Heart right ventricle (tissue), 16 donors: ENCODE measurements at regions not wholly inside any gene's neighbourhood (a gene's known extent, or its start where the extent isn't known, plus 50 kb on each side); places are given as distances from the start of the nearest gene placed in this dataset.
A peak's percentile ranks its signal among the peaks of the same experiment; 100 is the strongest.

Experiments used
- ATAC-seq, 8 donors: fragments of 200-7000 bp; cut with Tn5 transposase; one replicate each; pipeline ENCODE4 v1.9.1; 2020; ENCODE audit warnings: mild to moderate bottlenecking in 8 of 8, moderate library complexity in 8 of 8, moderate number of reproducible peaks in 1 of 8
- DNase-seq, 2 donors: peaks; one replicate each; pipeline ENCODE4 v3.0.0-alpha.2; 2020
- H3K27ac ChIP-seq, 10 donors: fragments of 200-600 bp; sonication (generic) in 2 of 10; one replicate each; pipeline versions ENCODE4 v1.5.0 to v1.8.0; 2020 to 2022; ENCODE audit warnings: mild to moderate bottlenecking in 3 of 10
- H3K27me3 ChIP-seq, 7 donors: fragments of 200-600 bp; one replicate each; pipeline ENCODE4 v1.8.0; 2021 to 2022; ENCODE audit warnings: mild to moderate bottlenecking in 2 of 7
- H3K36me3 ChIP-seq, 9 donors: fragments of 200-600 bp; sonication (generic) in 1 of 9; one replicate each; pipeline versions ENCODE4 v1.5.0 to v1.8.0; 2020 to 2022; ENCODE audit warnings: mild to moderate bottlenecking in 2 of 9
- H3K4me1 ChIP-seq, 9 donors: fragments of 200-600 bp; sonication (generic) in 1 of 9; one replicate each; pipeline versions ENCODE4 v1.5.0 to v1.8.0; 2020 to 2022; ENCODE audit warnings: mild to moderate bottlenecking in 4 of 9
- H3K4me3 ChIP-seq, 10 donors: fragments of 200-600 bp; sonication (generic) in 2 of 10; one replicate each; pipeline versions ENCODE4 v1.5.0 to v1.8.0; 2020 to 2022; ENCODE audit warnings: mild to moderate bottlenecking in 7 of 10, moderate library complexity in 2 of 10
- H3K9me3 ChIP-seq, 11 donors: fragments of 200-600 bp in 10 of 11; sonication (generic) in 2 of 11; one replicate each; pipeline versions ENCODE4 v1.5.0 to v1.8.0; 2013 to 2022; ENCODE audit warnings: mild to moderate bottlenecking in 2 of 11, control low read depth in 1 of 11, moderate library complexity in 1 of 11
- CTCF ChIP-seq, 9 donors: fragments of 200-600 bp; sonication (generic) in 2 of 9; IDR thresholded peaks; one replicate each; pipeline versions ENCODE4 v1.5.0 to v1.8.0; 2021 to 2022; ENCODE audit warnings: antibody characterized with exemption in 9 of 9, mild to moderate bottlenecking in 5 of 9, moderate library complexity in 1 of 9
- WGBS, 2 donors: extraction: QIAGEN DNeasy Blood & Tissue Kit; methylation state at CpG; one replicate each; pipeline ENCODE4 v1.1.7; 2013; ENCODE audit warnings: inconsistent platforms in 1 of 2; 5-methylcytosine and 5-hydroxymethylcytosine counted together
- intact Hi-C, 10 donors: fragments of 100-400 bp; cut with DNase I; formaldehyde crosslinking; loops; one replicate each; pipeline versions ENCODE4 v1.11.1 to v1.14.2; 2022
- donor health status: Arrhythmogenic right ventricular cardiomyopathy.
- donor health status: ischemic (EF 13 %, LVEDD 7.1; RV severe dilation, severe dysfunction).
- donor health status: healthy with polysubstance abuse.
- donor health status: DM: no; HTN: yes; CAD: no.
- donor health status: DM: no; HTN: no; CAD: no.
- donor health status: ischemic (EF 25% LVEDD 6.9; RV normal size, moderate dysfunction).
- donor health status: ischemic (EF 25% LVEDD 5.7; RV mildly dilated, moderate dysfunction).
- donor health status: healthy.
- donor health status: DM: yes; HTN: yes; CAD: no.
- donor health status: Ischemic cardiomyopathy.
- donor health status: ischemic (EF 35%, LVEDD 5.7; RV mildly dilated, moderate dysfunction).
- donor health status: nonischemic (EF 11% LVEDD 7.7; RV severe dilation, severe dysfunction).
- donor health status: DM: yes; HTN: yes; CAD: no.
- donor health status: PGD.
- donor health status: ischemic (EF 29% LVEDD 5.4; RV normal size, mild dysfunction).
- donor health status: nonischemic (EF 23%, LVEDD 6.1; RV moderate dilation, normal function).

- Histone ChIP-seq H3K27ac (peak overlapping the region in 2 of 10 donors; percentile 0 to 3), H3K9me3 (peaks cover 0 to 8% (median 0%) of the 10 kb centered on the region in 11 donors), H3K4me3 (peak overlapping the region in 1 of 10 donors; percentile 3), H3K27me3 (no peaks in the 10 kb centered on the region), H3K36me3 (no peaks in the 10 kb centered on the region), H3K4me1 (peaks cover 0 to 19% (median 11%) of the 10 kb centered on the region in 9 donors)
- TF ChIP-seq CTCF (IDR thresholded peaks at IDR 0.05), result no peak
- DNase-seq, result no peak
- intact Hi-C loops, result no loop called here
- WGBS, 2 donors, result 50 to 59% methylated on average over 10 of the region's 10 CpGs
- ATAC-seq, result peak in 1 of 8 donors; percentile 19
Measured at GRCh38 chr6:163983679-163984078, 569.2 kb downstream of the QKI start.

- intact Hi-C loops, result no loop called here
- Histone ChIP-seq H3K4me1 (no peaks in the 10 kb centered on the region), H3K27me3 (no peaks in the 10 kb centered on the region), H3K36me3 (no peaks in the 10 kb centered on the region), H3K9me3 (peaks cover 0 to 11% (median 0%) of the 10 kb centered on the region in 11 donors), H3K4me3 (no peak overlapping the region), H3K27ac (no peak overlapping the region)
- no peak for DNase-seq
- TF ChIP-seq CTCF (IDR thresholded peaks at IDR 0.05), result no peak
- 71 to 72% methylated on average over 2 of the region's 2 CpGs for WGBS, 2 donors
- ATAC-seq, result no peak
Measured at GRCh38 chr6:163974322-163974721, 559.8 kb downstream of the QKI start.

GRCh38 chr6:163971841-163972838 is 557.6 kb downstream of the QKI start:
- WGBS, 2 donors, result 95% methylated on average over 59 of the region's 59 CpGs
- intact Hi-C loops, result no loop called here

More at GRCh38 chr6:163971841-163972838, 557.6 kb downstream of the QKI start:
- ATAC-seq (peak in 2 of 8 donors; percentile 18 to 61), DNase-seq (no peak)
- H3K27me3 ChIP-seq, result no peaks in the 10 kb centered on the region
- TF ChIP-seq CTCF (IDR thresholded peaks at IDR 0.05), result no peak
- H3K4me1 ChIP-seq, result peaks cover 0 to 10% (median 2%) of the 10 kb centered on the region in 9 donors
- H3K36me3 ChIP-seq, result no peaks in the 10 kb centered on the region
- peaks cover 0 to 7% (median 0%) of the 10 kb centered on the region in 11 donors for H3K9me3 ChIP-seq
- no peak overlapping the region for H3K27ac ChIP-seq
- H3K4me3 ChIP-seq, result no peak overlapping the region
